ENCODE measurements at regions not wholly inside any gene's neighbourhood (a gene's known extent, or its start where the extent isn't known, plus 50 kb on each side); places are given as distances from the start of the nearest gene placed in this dataset.
"Not testable (repeated sequence)": the region's sequence is repeated elsewhere in the genome, so short reads cannot be mapped to it uniquely, and the experiment has no call there.

- H3K4me1 ChIP-seq (ENCODE audit: insufficient read depth, low read length); H3K27me3 ChIP-seq (ENCODE audit: insufficient read depth, low read length); H3K9me3 ChIP-seq (ENCODE audit: low read depth, low read length); H3K4me3 ChIP-seq (ENCODE audit: low read length): not testable (repeated sequence)
Observed at GRCh38 chr18:14382666-14383065, 160.7 kb downstream of the POTEC start.

GRCh38 chr18:14379489-14379888 is 163.9 kb downstream of the POTEC start:
- H3K4me3 ChIP-seq (ENCODE audit: low read length); H3K4me1 ChIP-seq (ENCODE audit: insufficient read depth, low read length); H3K9me3 ChIP-seq (ENCODE audit: low read depth, low read length); H3K27me3 ChIP-seq (ENCODE audit: insufficient read depth, low read length): not testable (repeated sequence)

GRCh38 chr18:14378376-14378775 is 165.0 kb downstream of the POTEC start:
- H3K4me3 ChIP-seq (ENCODE audit: low read length); H3K27me3 ChIP-seq (ENCODE audit: insufficient read depth, low read length); H3K4me1 ChIP-seq (ENCODE audit: insufficient read depth, low read length); H3K9me3 ChIP-seq (ENCODE audit: low read depth, low read length): not testable (repeated sequence)

GRCh38 chr18:14361346-14361745 is 182.1 kb downstream of the POTEC start:
- not testable (repeated sequence) for H3K27me3 ChIP-seq (ENCODE audit: insufficient read depth, low read length); H3K4me1 ChIP-seq (ENCODE audit: insufficient read depth, low read length); H3K9me3 ChIP-seq (ENCODE audit: low read depth, low read length); H3K4me3 ChIP-seq (ENCODE audit: low read length)

- not testable (repeated sequence) for H3K4me3 ChIP-seq (ENCODE audit: low read length); H3K27me3 ChIP-seq (ENCODE audit: insufficient read depth, low read length); H3K4me1 ChIP-seq (ENCODE audit: insufficient read depth, low read length); H3K9me3 ChIP-seq (ENCODE audit: low read depth, low read length)
Observed at GRCh38 chr18:14357553-14358297, 185.7 kb downstream of the POTEC start.

- not testable (repeated sequence) for H3K9me3 ChIP-seq (ENCODE audit: low read depth, low read length); H3K27me3 ChIP-seq (ENCODE audit: insufficient read depth, low read length); H3K4me3 ChIP-seq (ENCODE audit: low read length); H3K4me1 ChIP-seq (ENCODE audit: insufficient read depth, low read length)
Observed at GRCh38 chr18:14342170-14342569, 201.2 kb downstream of the POTEC start.

- not testable (repeated sequence) for H3K9me3 ChIP-seq (ENCODE audit: low read depth, low read length); H3K27me3 ChIP-seq (ENCODE audit: insufficient read depth, low read length)
Observed at GRCh38 chr18:14336017-14336416, 203.8 kb upstream of the ZNF519 start.

GRCh38 chr18:14321217-14321616 is 189.0 kb upstream of the ZNF519 start:
- not testable (repeated sequence) for H3K9me3 ChIP-seq (ENCODE audit: low read depth, low read length); H3K4me3 ChIP-seq (ENCODE audit: low read length); H3K4me1 ChIP-seq (ENCODE audit: insufficient read depth, low read length); H3K27me3 ChIP-seq (ENCODE audit: insufficient read depth, low read length)

More at GRCh38 chr18:14336017-14336416, 203.8 kb upstream of the ZNF519 start:
- H3K4me3 ChIP-seq (ENCODE audit: low read length); H3K4me1 ChIP-seq (ENCODE audit: insufficient read depth, low read length): not testable (repeated sequence)

GRCh38 chr18:14301255-14301654 is 169.0 kb upstream of the ZNF519 start:
- not testable (repeated sequence) for H3K4me3 ChIP-seq (ENCODE audit: low read length); H3K9me3 ChIP-seq (ENCODE audit: low read depth, low read length)

GRCh38 chr18:14295081-14295480 is 162.8 kb upstream of the ZNF519 start:
- not testable (repeated sequence) for H3K4me3 ChIP-seq (ENCODE audit: low read length); H3K4me1 ChIP-seq (ENCODE audit: insufficient read depth, low read length); H3K9me3 ChIP-seq (ENCODE audit: low read depth, low read length); H3K27me3 ChIP-seq (ENCODE audit: insufficient read depth, low read length)

More at GRCh38 chr18:14301255-14301654, 169.0 kb upstream of the ZNF519 start:
- H3K4me1 ChIP-seq (ENCODE audit: insufficient read depth, low read length); H3K27me3 ChIP-seq (ENCODE audit: insufficient read depth, low read length): not testable (repeated sequence)

- Histone ChIP-seq H3K9me3 (ENCODE audit: low read depth, low read length) (no peaks in the 10 kb centered on the region), H3K4me1 (ENCODE audit: insufficient read depth, low read length) (no peaks in the 10 kb centered on the region), H3K4me3 (ENCODE audit: low read length) (no peak overlapping the region), H3K27me3 (ENCODE audit: insufficient read depth, low read length) (no peaks in the 10 kb centered on the region)
Observed at GRCh38 chr18:14285053-14285452, 152.8 kb upstream of the ZNF519 start.

GRCh38 chr18:14275391-14275790 is 143.2 kb upstream of the ZNF519 start:
- H3K27me3 ChIP-seq (ENCODE audit: insufficient read depth, low read length); H3K9me3 ChIP-seq (ENCODE audit: low read depth, low read length); H3K4me1 ChIP-seq (ENCODE audit: insufficient read depth, low read length); H3K4me3 ChIP-seq (ENCODE audit: low read length): not testable (repeated sequence)

- not testable (repeated sequence) for H3K4me3 ChIP-seq (ENCODE audit: low read length); H3K4me1 ChIP-seq (ENCODE audit: insufficient read depth, low read length); H3K9me3 ChIP-seq (ENCODE audit: low read depth, low read length); H3K27me3 ChIP-seq (ENCODE audit: insufficient read depth, low read length)
Observed at GRCh38 chr18:14265637-14266410, 133.6 kb upstream of the ZNF519 start.

GRCh38 chr18:14262786-14263185 is 130.6 kb upstream of the ZNF519 start:
- H3K4me1 ChIP-seq (ENCODE audit: insufficient read depth, low read length); H3K27me3 ChIP-seq (ENCODE audit: insufficient read depth, low read length); H3K4me3 ChIP-seq (ENCODE audit: low read length); H3K9me3 ChIP-seq (ENCODE audit: low read depth, low read length): not testable (repeated sequence)

- H3K27me3 ChIP-seq (ENCODE audit: insufficient read depth, low read length); H3K4me1 ChIP-seq (ENCODE audit: insufficient read depth, low read length); H3K9me3 ChIP-seq (ENCODE audit: low read depth, low read length); H3K4me3 ChIP-seq (ENCODE audit: low read length): not testable (repeated sequence)
Observed at GRCh38 chr18:14250084-14250677, 117.9 kb upstream of the ZNF519 start.

- not testable (repeated sequence) for H3K4me1 ChIP-seq (ENCODE audit: insufficient read depth, low read length); H3K27me3 ChIP-seq (ENCODE audit: insufficient read depth, low read length); H3K4me3 ChIP-seq (ENCODE audit: low read length); H3K9me3 ChIP-seq (ENCODE audit: low read depth, low read length)
Observed at GRCh38 chr18:14239224-14239623, 107.0 kb upstream of the ZNF519 start.

Measured in mononuclear cell (primary cell).